ENCODE measurements at regions not wholly inside any gene's neighbourhood (a gene's known extent, or its start where the extent isn't known, plus 50 kb on each side); places are given as distances from the start of the nearest gene placed in this dataset.

DNA sequence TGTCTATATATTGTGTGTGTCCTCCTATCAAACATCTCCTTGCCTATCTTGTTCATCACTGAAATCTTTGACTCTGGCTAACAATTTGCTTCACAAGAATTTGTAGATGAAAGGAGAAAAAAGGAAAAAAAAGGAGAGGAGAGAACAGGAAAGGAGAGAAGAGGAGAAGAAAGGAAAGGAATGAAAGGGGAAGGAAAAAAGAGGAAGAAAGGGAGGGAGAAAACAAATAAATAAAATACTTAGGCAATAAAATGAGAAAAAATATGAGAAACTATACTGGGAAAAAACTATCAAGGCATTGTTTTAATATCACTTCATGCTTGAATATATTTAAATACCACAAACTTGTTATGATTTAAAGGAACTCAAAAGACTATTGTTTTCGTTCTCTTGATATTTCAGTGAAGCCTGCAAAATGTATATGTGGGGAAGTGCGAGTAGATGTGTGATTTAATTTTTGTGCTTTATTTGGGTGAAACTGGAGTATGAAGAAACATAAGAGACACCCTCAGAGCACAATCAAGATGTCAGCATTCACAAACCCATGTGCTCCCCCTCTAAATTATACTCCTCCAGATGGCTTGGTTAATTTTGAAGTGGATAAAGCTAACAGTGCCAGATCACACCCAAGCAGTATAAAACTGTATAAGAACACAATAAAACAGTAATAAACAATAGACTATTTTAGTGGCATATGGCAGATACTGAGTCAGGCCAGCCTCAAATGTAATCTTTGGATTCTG, 205.7 kb upstream of the SAMSN1 start:
- Histone ChIP-seq H3K9me3 (ENCODE audit: control insufficient read depth, low read depth, low read length) (no peaks in the 10 kb centered on the region), H3K36me3 (ENCODE audit: control insufficient read depth in 2 of 2, extremely low read depth in 1 of 2, insufficient read depth in 2 of 2, low read length in 2 of 2) (no peaks in the 10 kb centered on the region), H3K27ac (ENCODE audit: control insufficient read depth, insufficient read depth, low read length) (no peak overlapping the region), H3K4me2 (ENCODE audit: control insufficient read depth, extremely low read depth, insufficient read depth, low read depth, low read length) (no peak overlapping the region), H2AFZ (ENCODE audit: control insufficient read depth, low read length) (no peak overlapping the region), H4K20me1 (ENCODE audit: control insufficient read depth, extremely low read depth, insufficient read depth, low read length) (no peaks in the 10 kb centered on the region), H3K79me2 (ENCODE audit: control insufficient read depth, insufficient read depth, low read length) (no peaks in the 10 kb centered on the region), H3K4me1 (ENCODE audit: control insufficient read depth, extremely low read depth, insufficient read depth, low read length) (no peaks in the 10 kb centered on the region), H3K9me1 (ENCODE audit: control insufficient read depth, extremely low read depth, insufficient read depth, low read length) (no peaks in the 10 kb centered on the region), H3K4me3 (ENCODE audit: control insufficient read depth in 2 of 3, extremely low read depth in 1 of 3, insufficient read depth in 2 of 3, low read depth in 1 of 3, low read length in 3 of 3) (no peak overlapping the region), H3K27me3 (ENCODE audit: control insufficient read depth, extremely low read depth, insufficient read depth, low read length) (no peaks in the 10 kb centered on the region), H3K9ac (ENCODE audit: control insufficient read depth, extremely low read depth, insufficient read depth, low read length) (no peak overlapping the region)
- dilution Hi-C loops (cut with MboI; ENCODE audit: extremely low pct_ligation_motif_present, low sequenced_read_pairs) = loop anchor here (25.0 kb wide), 1 partner anchor 314 kb away; no protein-coding TSS in a partner anchor
- no peak for DNase-seq (ENCODE audit: low read depth, low spot score)
- TF ChIP-seq EZH2 (IDR thresholded peaks at IDR 0.05; ENCODE audit: low read length) = no peak
- TF ChIP-seq, protein P1, sequence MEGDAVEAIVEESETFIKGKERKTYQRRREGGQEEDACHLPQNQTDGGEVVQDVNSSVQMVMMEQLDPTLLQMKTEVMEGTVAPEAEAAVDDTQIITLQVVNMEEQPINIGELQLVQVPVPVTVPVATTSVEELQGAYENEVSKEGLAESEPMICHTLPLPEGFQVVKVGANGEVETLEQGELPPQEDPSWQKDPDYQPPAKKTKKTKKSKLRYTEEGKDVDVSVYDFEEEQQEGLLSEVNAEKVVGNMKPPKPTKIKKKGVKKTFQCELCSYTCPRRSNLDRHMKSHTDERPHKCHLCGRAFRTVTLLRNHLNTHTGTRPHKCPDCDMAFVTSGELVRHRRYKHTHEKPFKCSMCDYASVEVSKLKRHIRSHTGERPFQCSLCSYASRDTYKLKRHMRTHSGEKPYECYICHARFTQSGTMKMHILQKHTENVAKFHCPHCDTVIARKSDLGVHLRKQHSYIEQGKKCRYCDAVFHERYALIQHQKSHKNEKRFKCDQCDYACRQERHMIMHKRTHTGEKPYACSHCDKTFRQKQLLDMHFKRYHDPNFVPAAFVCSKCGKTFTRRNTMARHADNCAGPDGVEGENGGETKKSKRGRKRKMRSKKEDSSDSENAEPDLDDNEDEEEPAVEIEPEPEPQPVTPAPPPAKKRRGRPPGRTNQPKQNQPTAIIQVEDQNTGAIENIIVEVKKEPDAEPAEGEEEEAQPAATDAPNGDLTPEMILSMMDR (optimal IDR thresholded peaks at IDR 0.05 in 1 of 3, IDR thresholded peaks at IDR 0.05 in 1 of 3, conservative IDR thresholded peaks at IDR 0.05 in 1 of 3; ENCODE audit: extremely low read depth in 1 of 3, insufficient read depth in 2 of 3, low read length in 3 of 3) = no peak
- FAIRE-seq = no peak

DNA sequence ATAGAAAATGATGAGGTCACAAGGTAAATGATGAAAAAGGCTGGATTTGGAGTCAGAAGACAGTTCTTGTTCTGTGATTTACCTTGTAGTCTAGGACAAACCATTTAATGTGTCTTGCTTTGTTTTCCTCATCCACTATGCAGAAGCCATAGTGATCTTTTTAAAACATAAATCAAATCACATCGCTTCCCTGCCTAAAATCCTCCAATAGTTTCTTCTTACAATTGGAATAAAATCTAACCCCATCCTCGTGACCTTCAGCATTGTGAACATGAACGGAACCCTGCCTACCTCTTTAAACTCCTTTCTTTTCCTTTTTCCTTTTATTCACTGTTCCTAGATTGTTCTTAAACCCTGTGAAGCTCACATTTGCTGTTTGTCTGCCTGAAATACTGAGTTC, 204.9 kb upstream of the SAMSN1 start:
- no peaks in the 10 kb centered on the region for H3K4me1 ChIP-seq (ENCODE audit: control insufficient read depth, extremely low read depth, insufficient read depth, low read length)
- H3K9ac ChIP-seq (ENCODE audit: control insufficient read depth, extremely low read depth, insufficient read depth, low read length) = no peak overlapping the region
- no peaks in the 10 kb centered on the region for H4K20me1 ChIP-seq (ENCODE audit: control insufficient read depth, extremely low read depth, insufficient read depth, low read length)
- H3K9me3 ChIP-seq (ENCODE audit: control insufficient read depth, low read depth, low read length) = no peaks in the 10 kb centered on the region
- no peaks in the 10 kb centered on the region for H3K9me1 ChIP-seq (ENCODE audit: control insufficient read depth, extremely low read depth, insufficient read depth, low read length)
- no peak for TF ChIP-seq EZH2 (IDR thresholded peaks at IDR 0.05; ENCODE audit: low read length)
- TF ChIP-seq, protein P1 (optimal IDR thresholded peaks at IDR 0.05 in 1 of 3, IDR thresholded peaks at IDR 0.05 in 1 of 3, conservative IDR thresholded peaks at IDR 0.05 in 1 of 3; ENCODE audit: extremely low read depth in 1 of 3, insufficient read depth in 2 of 3, low read length in 3 of 3) = no peak
- H3K4me3 ChIP-seq (ENCODE audit: control insufficient read depth in 2 of 3, extremely low read depth in 1 of 3, insufficient read depth in 2 of 3, low read depth in 1 of 3, low read length in 3 of 3) = no peak overlapping the region
- DNase-seq (ENCODE audit: low read depth, low spot score) (no peak), FAIRE-seq (no peak)
- no peaks in the 10 kb centered on the region for H3K27me3 ChIP-seq (ENCODE audit: control insufficient read depth, extremely low read depth, insufficient read depth, low read length)
- dilution Hi-C loops (cut with MboI; ENCODE audit: extremely low pct_ligation_motif_present, low sequenced_read_pairs) = loop anchor here (25.0 kb wide), 1 partner anchor 314 kb away; no protein-coding TSS in a partner anchor
- H3K27ac ChIP-seq (ENCODE audit: control insufficient read depth, insufficient read depth, low read length) = no peak overlapping the region
- no peaks in the 10 kb centered on the region for H3K36me3 ChIP-seq (ENCODE audit: control insufficient read depth in 2 of 2, extremely low read depth in 1 of 2, insufficient read depth in 2 of 2, low read length in 2 of 2)
- H3K79me2 ChIP-seq (ENCODE audit: control insufficient read depth, insufficient read depth, low read length) = no peaks in the 10 kb centered on the region
- no peak overlapping the region for H3K4me2 ChIP-seq (ENCODE audit: control insufficient read depth, extremely low read depth, insufficient read depth, low read depth, low read length)
- no peak overlapping the region for H2AFZ ChIP-seq (ENCODE audit: control insufficient read depth, low read length)
